ENCODE measurements at regions not wholly inside any gene's neighbourhood (a gene's known extent, or its start where the extent isn't known, plus 50 kb on each side); places are given as distances from the start of the nearest gene placed in this dataset.

DNA sequence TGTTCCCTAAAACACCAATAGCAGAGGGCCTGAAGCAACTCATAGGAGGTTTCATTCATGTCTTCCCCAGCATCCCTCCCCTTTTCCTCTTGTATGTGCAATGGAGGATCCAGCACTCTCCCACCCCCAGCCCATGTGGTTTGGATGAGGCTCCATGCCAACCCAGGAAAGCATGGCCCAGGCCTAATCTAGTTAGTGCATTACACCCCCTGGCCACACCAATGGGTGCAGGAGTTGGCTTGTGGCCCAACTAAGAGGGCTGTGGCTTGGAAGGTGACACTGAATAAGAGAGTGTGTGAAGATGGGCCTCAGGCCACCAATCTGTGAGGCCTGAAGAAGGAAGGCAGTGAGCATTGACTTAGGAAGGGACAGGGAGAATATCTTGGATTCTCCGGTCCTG, 70.8 kb upstream of the SMIM23 start:
- Histone ChIP-seq H4K20me1 (ENCODE audit: insufficient read depth, low read length) (no peaks in the 10 kb centered on the region), H3K4me2 (ENCODE audit: low read length) (no peak overlapping the region), H3K27ac (ENCODE audit: low read depth, low read length, poor library complexity, severe bottlenecking) (no peak overlapping the region), H2AFZ (ENCODE audit: low read length) (no peak overlapping the region), H3K79me2 (ENCODE audit: insufficient read depth, low read depth, low read length) (no peaks in the 10 kb centered on the region), H3K4me3 (ENCODE audit: low read depth, low read length, poor library complexity, severe bottlenecking) (no peak overlapping the region), H3K9me3 (ENCODE audit: low read length) (no peaks in the 10 kb centered on the region), H3K9me2 (ENCODE audit: insufficient read depth, low read length) (no peaks in the 10 kb centered on the region), H3K36me3 (ENCODE audit: insufficient read depth, low read length) (no peaks in the 10 kb centered on the region), H3K4me1 (ENCODE audit: insufficient read depth, low read length, poor library complexity, severe bottlenecking) (no peaks in the 10 kb centered on the region)
- no peak for DNase-seq (ENCODE audit: low spot score)
- intact Hi-C loops (cut with micrococcal nuclease; ENCODE audit: unreplicated experiment), result no loop called here
- ChIA-PET POLR2A (no interaction called here), CTCF (ENCODE audit: unreplicated experiment) (no interaction called here)
- no TSS peak for BruUV-seq (replicated peaks)
- TF ChIP-seq CTCF (conservative IDR thresholded peaks at IDR 0.05; ENCODE audit: low read length), result no peak
- no peak for TF ChIP-seq EZH2phosphoT487 (IDR thresholded peaks at IDR 0.05; ENCODE audit: borderline replicate concordance, low read depth, low read length)

- Histone ChIP-seq H3K4me3 (ENCODE audit: low read depth, low read length, poor library complexity, severe bottlenecking) (no peak overlapping the region), H3K9me2 (ENCODE audit: insufficient read depth, low read length) (no peaks in the 10 kb centered on the region), H2AFZ (ENCODE audit: low read length) (no peak overlapping the region), H3K27ac (ENCODE audit: low read depth, low read length, poor library complexity, severe bottlenecking) (no peak overlapping the region), H3K36me3 (ENCODE audit: insufficient read depth, low read length) (no peaks in the 10 kb centered on the region), H3K4me2 (ENCODE audit: low read length) (no peak overlapping the region), H3K9me3 (ENCODE audit: low read length) (no peaks in the 10 kb centered on the region), H3K4me1 (ENCODE audit: insufficient read depth, low read length, poor library complexity, severe bottlenecking) (no peaks in the 10 kb centered on the region), H3K79me2 (ENCODE audit: insufficient read depth, low read depth, low read length) (no peaks in the 10 kb centered on the region), H4K20me1 (ENCODE audit: insufficient read depth, low read length) (no peaks in the 10 kb centered on the region)
- TF ChIP-seq CTCF (conservative IDR thresholded peaks at IDR 0.05; ENCODE audit: low read length) (no peak), EZH2phosphoT487 (IDR thresholded peaks at IDR 0.05; ENCODE audit: borderline replicate concordance, low read depth, low read length) (no peak)
- BruUV-seq (replicated peaks), result no TSS peak
- ChIA-PET POLR2A (no interaction called here), CTCF (ENCODE audit: unreplicated experiment) (no interaction called here)
- intact Hi-C loops (cut with micrococcal nuclease; ENCODE audit: unreplicated experiment), result no loop called here
- no peak for DNase-seq (ENCODE audit: low spot score)
These were observed 70.1 kb upstream of the SMIM23 start for GRCh38 chr5:171715551-171715950.

DNA sequence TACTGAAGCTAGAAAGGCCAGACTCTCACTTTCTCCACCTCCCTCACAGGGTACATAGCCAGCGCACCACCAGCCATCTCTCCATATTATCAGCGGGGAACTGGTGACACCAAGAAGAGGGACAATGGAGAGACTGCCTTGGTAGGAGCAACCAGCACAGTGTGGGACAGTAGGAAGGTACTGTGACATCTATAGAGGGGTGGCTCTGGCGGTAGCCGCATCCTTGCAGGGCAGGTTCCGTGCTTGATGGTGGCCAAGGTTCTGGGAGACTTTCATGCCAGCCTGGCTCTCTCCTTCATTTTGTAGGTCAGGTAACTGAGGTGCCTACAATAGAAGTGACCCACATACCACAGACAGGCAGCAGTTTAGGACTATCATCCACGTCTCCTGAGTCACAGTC, 65.5 kb upstream of the SMIM23 start:
- ChIA-PET POLR2A (no interaction called here), CTCF (ENCODE audit: unreplicated experiment) (no interaction called here)
- no peaks in the 10 kb centered on the region for H3K4me1 ChIP-seq (ENCODE audit: insufficient read depth, low read length, poor library complexity, severe bottlenecking)
- no peak overlapping the region for H3K4me3 ChIP-seq (ENCODE audit: low read depth, low read length, poor library complexity, severe bottlenecking)
- BruUV-seq (replicated peaks), result no TSS peak
- H3K27ac ChIP-seq (ENCODE audit: low read depth, low read length, poor library complexity, severe bottlenecking), result no peak overlapping the region
- H2AFZ ChIP-seq (ENCODE audit: low read length), result no peak overlapping the region
- no peak for TF ChIP-seq CTCF (conservative IDR thresholded peaks at IDR 0.05; ENCODE audit: low read length)
- TF ChIP-seq EZH2phosphoT487 (IDR thresholded peaks at IDR 0.05; ENCODE audit: borderline replicate concordance, low read depth, low read length), result no peak
- intact Hi-C loops (cut with micrococcal nuclease; ENCODE audit: unreplicated experiment), result no loop called here
- no peaks in the 10 kb centered on the region for H3K36me3 ChIP-seq (ENCODE audit: insufficient read depth, low read length)
- no peak overlapping the region for H3K4me2 ChIP-seq (ENCODE audit: low read length)
- H3K9me3 ChIP-seq (ENCODE audit: low read length), result no peaks in the 10 kb centered on the region
- no peaks in the 10 kb centered on the region for H3K9me2 ChIP-seq (ENCODE audit: insufficient read depth, low read length)
- DNase-seq (ENCODE audit: low spot score), result no peak
- H4K20me1 ChIP-seq (ENCODE audit: insufficient read depth, low read length), result no peaks in the 10 kb centered on the region
- H3K79me2 ChIP-seq (ENCODE audit: insufficient read depth, low read depth, low read length), result no peaks in the 10 kb centered on the region

All from OCI-LY7 (cell line).